GM19324 (cell line): ENCODE measurements at regions not wholly inside any gene's neighbourhood (a gene's known extent, or its start where the extent isn't known, plus 50 kb on each side); places are given as distances from the start of the nearest gene placed in this dataset.

Source experiments
- ATAC-seq: cut with Tn5 transposase; IDR thresholded peaks from one replicate; pipeline ENCODE4 v1.9.1; 2021; ENCODE audit warnings: mild to moderate bottlenecking, moderate library complexity; ENCODE audit not compliant: unreplicated experiment, low FRiP score

DNA sequence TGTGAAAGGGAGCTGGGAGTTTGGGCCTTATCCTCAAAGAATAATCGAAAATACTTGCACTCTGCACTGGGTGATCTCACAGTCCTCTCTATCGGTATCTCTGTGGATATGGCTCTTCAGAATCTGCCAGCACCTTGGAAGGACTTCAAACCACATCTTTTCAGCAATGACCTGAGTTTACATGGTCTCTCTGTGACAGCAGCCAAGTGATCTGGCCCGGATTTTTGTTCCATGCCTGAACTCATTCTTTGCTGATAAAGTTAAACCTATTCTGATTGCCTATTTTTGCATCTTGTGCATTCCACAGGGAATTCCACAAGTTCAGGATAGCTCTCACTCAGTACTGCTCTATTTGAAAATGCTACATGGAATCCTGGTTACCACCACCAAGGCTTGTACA is 98.9 kb downstream of the HDGFL1 start:
- ATAC-seq, result no peak

GRCh38 chr6:22668717-22669116 is 99.4 kb downstream of the HDGFL1 start:
- ATAC-seq, result no peak

DNA sequence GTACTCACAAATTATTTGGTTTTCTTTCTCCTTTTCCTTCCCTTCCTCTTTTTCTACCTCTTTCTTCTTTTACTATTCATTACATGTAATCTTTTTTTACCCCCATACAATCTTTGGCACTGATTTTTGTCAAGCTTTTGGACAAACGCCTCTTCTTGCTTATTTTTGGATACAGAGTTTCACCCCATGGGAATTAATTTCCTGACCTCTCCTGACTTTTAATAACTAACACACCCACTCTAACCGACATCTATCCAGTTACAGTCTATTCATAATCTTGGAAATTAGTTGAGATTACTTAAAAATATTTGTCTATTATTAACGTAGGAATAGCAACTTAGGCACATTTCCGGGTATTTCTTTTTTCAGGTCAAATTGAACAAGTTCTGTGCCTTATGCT is 101.2 kb downstream of the HDGFL1 start:
- ATAC-seq, result no peak

DNA sequence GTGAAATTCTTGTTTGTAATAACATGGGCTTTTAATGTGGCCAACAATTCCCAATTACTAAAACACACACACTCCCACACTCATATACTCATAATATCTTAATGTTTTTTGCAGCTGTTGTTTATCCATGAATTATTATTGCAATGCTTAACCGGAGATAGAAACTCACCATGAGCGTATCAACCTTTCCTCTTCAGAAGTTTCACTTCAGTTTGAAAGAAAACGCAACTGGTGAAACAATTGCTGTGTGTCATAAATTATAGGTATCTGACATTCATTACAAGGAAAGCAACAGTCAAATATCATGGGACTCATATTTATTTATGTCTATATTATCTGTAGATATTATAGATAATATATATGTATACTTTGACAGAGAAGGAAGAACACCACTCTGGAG is 104.1 kb downstream of the HDGFL1 start:
- ATAC-seq, result no peak

DNA sequence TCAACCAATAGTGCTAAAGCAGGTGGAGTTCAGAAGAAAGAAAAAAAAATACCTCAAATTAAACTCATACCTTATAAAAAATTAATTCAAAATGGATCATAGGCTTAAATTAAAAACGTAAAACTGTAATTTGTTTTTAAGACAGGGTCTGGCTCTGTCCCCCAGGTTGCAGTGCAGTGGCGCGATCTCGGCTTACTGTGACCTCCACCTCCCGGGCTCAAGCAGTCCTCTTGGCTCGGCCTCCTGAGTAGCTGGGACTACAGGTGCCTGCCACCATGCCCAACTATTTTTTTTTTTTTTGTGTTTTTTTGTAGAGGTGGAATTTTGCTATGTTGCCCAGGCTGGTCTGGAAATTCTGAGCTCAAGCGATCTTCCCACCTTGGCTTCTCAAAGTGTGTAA is 111.6 kb downstream of the HDGFL1 start:
- no peak for ATAC-seq

GRCh38 chr6:22681761-22682160 is 112.4 kb downstream of the HDGFL1 start:
- no peak for ATAC-seq

DNA sequence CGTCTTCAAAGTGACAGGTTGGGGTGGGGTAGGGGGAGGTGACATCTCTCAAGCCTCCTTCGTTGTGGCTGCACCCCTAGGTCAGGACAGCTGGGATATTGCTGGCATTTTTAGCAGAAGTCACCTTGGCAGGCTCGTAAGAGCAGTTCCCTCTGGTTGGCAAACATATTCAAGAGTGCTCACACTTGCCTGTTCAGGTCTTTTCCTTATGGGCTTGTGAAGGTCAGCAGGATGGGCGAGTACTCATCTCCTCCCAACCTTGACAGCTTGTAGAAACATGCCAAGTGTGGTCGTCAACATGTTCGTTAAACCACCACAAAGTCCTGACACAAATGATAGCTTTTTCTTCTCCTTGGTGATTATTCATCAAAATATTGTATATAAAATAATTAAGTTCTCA is 113.6 kb downstream of the HDGFL1 start:
- no peak for ATAC-seq

- ATAC-seq, result no peak
These were observed 121.1 kb downstream of the HDGFL1 start for GRCh38 chr6:22690446-22690845.

DNA sequence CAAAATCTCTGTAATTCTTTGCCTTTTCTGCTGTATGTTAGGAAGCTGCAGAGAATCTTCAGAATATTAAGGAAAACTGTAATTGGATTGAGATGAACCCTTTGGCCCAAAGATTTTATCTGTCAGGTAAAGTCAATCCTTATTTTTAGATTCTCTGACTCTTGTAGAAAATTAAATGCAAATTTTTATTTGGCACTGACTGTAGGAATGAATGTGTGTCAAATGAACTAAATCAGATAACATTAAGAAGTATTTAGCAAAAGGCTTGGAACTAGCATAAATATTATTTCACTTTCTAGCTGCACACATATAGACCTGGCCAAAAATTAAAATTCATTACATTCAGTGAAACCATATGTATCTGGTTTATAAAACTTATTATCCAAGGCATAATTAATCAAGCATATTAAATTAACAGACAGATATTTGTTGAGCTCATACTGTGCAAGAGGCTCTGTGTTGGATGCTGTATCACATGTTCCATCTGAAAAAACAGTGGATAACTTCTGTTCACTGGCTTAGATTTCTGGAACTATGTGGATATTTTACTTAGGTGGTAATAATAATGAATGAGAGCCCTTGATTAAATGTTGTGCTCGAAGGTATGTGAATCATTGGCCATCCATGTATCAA is 124.8 kb downstream of the HDGFL1 start:
- ATAC-seq, result no peak

DNA sequence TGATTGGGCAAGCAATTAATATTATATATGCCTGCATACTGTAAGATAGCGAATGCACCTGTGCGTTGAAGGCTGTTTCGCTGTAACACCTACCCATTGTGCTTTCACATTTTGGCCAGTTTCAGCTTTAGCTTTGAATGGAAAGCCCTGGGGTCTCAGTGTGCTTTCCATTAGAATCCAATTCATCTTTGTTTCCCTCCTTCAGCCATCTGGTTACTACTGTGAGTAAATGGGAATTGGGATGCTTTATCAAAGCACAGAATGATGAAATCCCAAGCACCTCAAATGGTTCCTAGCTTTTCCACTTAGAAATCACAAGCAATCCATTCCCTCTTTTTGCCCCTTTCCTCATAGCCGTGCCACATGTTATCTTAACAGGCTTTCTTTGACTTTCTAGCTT is 127.1 kb downstream of the HDGFL1 start:
- ATAC-seq, result no peak

DNA sequence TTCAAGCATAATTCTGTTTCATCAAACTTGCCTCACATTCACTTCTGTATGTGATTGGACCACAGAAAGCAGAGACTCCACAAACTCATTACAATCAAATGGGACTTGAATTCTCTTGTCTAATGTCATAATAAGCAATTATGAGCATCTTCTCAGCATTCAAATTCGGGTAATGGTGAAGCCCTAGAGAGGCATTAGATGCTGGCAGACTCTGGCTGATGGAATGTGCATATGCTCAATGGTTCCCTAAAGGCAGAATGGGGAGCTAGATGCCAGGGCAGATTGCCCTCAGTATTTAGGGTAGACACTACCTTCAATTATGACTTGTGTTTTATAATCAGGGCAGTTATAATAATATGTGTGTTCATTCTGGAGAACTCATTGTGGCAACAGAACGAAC is 127.9 kb downstream of the HDGFL1 start:
- ATAC-seq, result no peak

- ATAC-seq, result no peak
These were observed 129.8 kb downstream of the HDGFL1 start for GRCh38 chr6:22699151-22699550.

DNA sequence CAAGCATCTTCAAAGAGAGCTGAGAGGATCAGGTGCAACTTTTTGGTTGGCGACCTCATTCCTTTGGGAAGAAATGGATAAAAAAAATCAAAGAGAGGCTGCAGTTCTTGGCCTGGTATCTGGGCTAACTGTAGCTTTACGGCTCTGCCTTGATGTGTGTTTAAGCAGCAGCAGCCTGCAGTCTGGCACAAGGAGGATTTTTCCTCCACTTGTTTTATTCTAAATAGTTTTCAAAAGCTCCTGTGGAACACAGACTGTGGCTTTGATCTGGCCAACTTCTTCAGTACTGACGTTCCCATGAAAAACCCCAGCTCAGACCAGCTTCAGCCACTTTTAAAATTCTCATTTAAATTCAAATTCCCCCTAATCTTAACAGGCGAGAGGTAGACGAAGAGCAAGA is 137.3 kb downstream of the HDGFL1 start:
- ATAC-seq, result no peak

GRCh38 chr6:22708469-22708868 is 139.1 kb downstream of the HDGFL1 start:
- no peak for ATAC-seq

- no peak for ATAC-seq
These were observed 140.4 kb downstream of the HDGFL1 start for GRCh38 chr6:22709803-22710202.

- ATAC-seq, result no peak
These were observed 147.4 kb downstream of the HDGFL1 start for GRCh38 chr6:22716721-22717120.

DNA sequence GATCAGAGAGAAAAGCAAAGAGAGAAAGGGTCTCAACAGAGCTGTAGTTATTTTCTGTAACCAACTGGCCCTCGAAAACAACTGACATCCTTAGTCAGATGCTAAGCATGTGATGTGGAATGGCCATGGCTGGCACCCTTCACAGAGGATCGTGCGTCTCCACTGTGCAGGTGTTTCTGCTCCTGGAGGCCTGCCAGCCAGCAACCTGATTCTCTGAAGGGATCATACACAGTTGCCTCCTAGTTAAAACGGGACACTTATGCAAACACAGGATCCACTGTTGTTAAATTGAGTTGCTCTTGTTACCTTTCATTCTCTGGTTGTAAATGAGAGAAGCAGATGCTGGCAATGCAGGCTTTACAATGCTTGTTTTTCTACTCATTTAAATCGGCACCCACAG is 148.5 kb downstream of the HDGFL1 start:
- no peak for ATAC-seq

DNA sequence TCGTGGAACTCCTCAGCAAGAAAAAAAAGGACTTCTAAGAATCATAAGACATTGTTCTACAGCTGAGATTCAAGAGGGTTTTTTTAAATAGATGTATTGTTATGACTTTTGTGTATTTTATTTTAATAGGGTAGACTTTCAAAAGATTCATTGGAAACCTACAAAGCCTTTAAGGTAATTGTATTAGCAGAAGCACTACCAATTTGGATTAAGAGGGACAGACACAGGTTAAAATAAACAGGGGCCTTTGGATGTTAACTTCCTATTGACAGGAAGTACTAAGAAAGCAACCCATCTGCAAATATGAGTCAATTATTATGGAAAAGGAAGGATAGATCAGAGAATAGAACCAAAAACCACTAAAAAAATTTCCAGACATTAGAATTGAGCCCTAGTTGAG is 153.5 kb downstream of the HDGFL1 start:
- ATAC-seq, result no peak

DNA sequence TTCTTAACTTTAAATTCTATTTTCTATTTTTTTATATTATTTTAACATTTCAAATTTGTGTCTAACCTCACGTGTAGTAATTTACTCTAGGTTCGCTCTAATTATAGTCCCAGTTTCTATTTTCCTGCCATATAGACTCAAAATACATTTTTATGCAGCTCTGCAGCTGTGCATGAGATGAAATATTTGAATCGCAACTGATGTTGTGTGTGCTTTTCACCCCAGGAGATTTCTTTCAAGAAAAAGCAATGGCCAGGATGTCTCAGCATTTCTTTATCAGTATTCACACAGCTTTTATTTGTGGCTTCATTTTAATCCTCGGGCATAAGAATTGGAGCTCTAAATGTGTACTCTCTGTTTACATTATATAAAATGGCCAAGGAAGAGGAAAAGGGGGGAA is 157.6 kb downstream of the HDGFL1 start:
- ATAC-seq, result no peak

DNA sequence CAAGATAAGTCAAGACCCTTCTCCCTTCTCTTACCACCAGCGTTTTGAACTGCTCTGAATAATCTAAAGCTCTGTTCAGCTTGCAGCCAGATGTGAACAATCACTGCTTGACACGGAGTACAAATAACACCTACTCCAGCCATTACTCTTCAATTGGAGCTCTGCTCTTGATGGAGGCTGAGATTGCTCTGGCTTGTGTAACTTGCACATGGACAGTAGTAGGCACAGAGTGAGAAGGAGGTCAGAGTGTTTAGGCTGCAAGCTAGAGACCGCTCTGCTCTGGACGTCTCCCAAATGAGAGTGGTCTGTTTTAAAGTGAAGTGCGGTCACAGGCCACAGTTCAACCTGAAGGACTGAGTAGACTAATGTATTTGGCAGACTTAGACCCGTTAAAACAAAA is 158.3 kb downstream of the HDGFL1 start:
- ATAC-seq, result no peak

DNA sequence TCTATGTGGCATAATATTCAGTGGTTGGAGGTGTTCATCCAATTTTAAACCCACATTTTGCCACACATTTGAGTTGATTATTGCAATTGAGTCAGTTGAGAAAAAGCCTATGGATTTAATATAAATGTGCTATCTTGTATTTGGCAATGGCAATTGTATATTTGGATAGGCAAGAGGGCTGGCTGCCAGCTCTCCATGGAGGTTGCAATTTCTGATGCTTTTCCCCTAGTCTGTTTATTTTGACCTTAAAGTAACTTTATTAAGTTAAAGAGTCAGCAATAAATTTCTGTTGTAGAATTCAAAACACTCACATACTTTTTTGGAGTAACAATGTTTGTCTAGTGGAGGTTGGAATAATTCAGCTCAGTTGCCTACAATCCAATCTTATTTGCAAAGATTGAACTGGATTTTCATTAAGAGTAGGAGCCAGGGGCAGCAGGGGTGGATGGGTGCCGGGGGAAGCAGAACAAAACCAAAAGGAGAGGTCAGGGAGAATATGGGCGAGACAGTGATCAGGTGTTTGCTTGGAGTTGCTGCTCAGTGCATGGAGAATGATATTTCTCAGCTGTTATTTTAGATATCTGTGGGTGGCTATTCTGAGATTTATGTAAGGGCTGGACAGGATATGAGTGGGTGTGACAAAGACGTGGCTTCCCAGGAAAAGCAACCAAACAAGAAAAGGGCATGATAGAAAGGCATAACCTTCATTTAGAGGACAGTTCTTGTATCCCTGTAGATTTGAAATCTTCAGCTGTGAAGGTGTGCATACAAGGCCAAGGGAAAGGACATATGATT is 163.0 kb downstream of the HDGFL1 start:
- ATAC-seq, result no peak

- no peak for ATAC-seq
These were observed 167.4 kb downstream of the HDGFL1 start for GRCh38 chr6:22736740-22737139.
